ENCODE measurements at regions not wholly inside any gene's neighbourhood (a gene's known extent, or its start where the extent isn't known, plus 50 kb on each side); places are given as distances from the start of the nearest gene placed in this dataset.

GRCh38 chr3:140821493-140821892, 120.1 kb upstream of the SLC25A36 start:
- TF ChIP-seq, protein P1, sequence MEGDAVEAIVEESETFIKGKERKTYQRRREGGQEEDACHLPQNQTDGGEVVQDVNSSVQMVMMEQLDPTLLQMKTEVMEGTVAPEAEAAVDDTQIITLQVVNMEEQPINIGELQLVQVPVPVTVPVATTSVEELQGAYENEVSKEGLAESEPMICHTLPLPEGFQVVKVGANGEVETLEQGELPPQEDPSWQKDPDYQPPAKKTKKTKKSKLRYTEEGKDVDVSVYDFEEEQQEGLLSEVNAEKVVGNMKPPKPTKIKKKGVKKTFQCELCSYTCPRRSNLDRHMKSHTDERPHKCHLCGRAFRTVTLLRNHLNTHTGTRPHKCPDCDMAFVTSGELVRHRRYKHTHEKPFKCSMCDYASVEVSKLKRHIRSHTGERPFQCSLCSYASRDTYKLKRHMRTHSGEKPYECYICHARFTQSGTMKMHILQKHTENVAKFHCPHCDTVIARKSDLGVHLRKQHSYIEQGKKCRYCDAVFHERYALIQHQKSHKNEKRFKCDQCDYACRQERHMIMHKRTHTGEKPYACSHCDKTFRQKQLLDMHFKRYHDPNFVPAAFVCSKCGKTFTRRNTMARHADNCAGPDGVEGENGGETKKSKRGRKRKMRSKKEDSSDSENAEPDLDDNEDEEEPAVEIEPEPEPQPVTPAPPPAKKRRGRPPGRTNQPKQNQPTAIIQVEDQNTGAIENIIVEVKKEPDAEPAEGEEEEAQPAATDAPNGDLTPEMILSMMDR (IDR thresholded peaks at IDR 0.05): no peak
- intact Hi-C loops (cut with micrococcal nuclease): no loop called here
- Mint-ChIP-seq H3K4me1 (no peaks in the 10 kb centered on the region), H3K9me3 (no peaks in the 10 kb centered on the region), H3K4me3 (no peak overlapping the region), H3K27ac (no peak overlapping the region), H3K27me3 (ENCODE audit: low read depth in 2 of 2) (peaks cover 0 to 3% of the 10 kb centered on the region in 2 donors), H3K36me3 (no peaks in the 10 kb centered on the region)
- DNase-seq: no peak
- Histone ChIP-seq H3K9me3 (ENCODE audit: control insufficient read depth, insufficient read depth, low read length) (no peaks in the 10 kb centered on the region), H3K27ac (ENCODE audit: low read length) (no peak overlapping the region), H3K4me3 (ENCODE audit: low read length) (no peak overlapping the region), H3K27me3 (ENCODE audit: control insufficient read depth, insufficient read depth, low read length) (no peaks in the 10 kb centered on the region), H3K4me1 (ENCODE audit: control insufficient read depth, insufficient read depth, low read length) (no peaks in the 10 kb centered on the region), H3K36me3 (ENCODE audit: control insufficient read depth, insufficient read depth, low read length) (no peaks in the 10 kb centered on the region)
- 89% methylated on average over 2 of the region's 2 CpGs for WGBS (ENCODE audit: insufficient coverage)
- no peak for ATAC-seq

DNA sequence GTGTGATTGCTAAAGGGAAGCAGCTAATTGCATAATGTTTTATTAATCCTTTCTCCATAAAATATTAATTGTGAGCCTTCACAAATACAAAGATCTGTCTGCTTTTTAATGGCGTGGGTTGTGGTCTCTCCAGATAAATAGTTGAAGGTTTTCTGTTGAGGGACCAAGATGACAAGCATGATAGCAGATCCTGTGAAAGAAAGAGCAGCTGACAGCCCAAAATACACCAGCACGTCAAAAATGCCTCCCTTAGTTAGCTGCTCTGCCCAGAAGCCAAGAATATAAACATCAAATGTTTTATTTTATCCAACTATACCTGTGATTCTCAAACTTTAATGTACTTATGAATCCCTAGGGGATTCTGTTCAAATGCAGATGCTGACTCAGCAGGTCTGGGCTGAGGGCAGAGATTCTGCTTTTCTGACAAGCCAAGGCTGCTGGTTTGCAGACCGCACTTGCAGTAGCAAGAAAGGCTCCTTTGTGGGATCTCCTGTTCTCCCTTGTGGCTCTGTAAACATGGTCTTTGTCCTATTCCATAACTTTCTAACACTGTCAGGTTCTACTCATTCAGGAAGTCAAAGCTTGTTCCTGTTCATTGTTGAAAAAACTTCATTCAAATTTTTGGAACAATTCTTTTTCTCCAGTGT, 119.1 kb upstream of the SLC25A36 start:
- Histone ChIP-seq H3K27ac (ENCODE audit: low read length) (no peak overlapping the region), H3K4me1 (ENCODE audit: control insufficient read depth, insufficient read depth, low read length) (no peaks in the 10 kb centered on the region), H3K36me3 (ENCODE audit: control insufficient read depth, insufficient read depth, low read length) (no peaks in the 10 kb centered on the region), H3K27me3 (ENCODE audit: control insufficient read depth, insufficient read depth, low read length) (no peaks in the 10 kb centered on the region), H3K9me3 (ENCODE audit: control insufficient read depth, insufficient read depth, low read length) (no peaks in the 10 kb centered on the region), H3K4me3 (ENCODE audit: low read length) (no peak overlapping the region)
- Mint-ChIP-seq H3K27ac (no peak overlapping the region), H3K36me3 (no peaks in the 10 kb centered on the region), H3K4me1 (no peaks in the 10 kb centered on the region), H3K9me3 (no peaks in the 10 kb centered on the region), H3K4me3 (no peak overlapping the region), H3K27me3 (ENCODE audit: low read depth in 2 of 2) (peaks cover 0 to 3% of the 10 kb centered on the region in 2 donors)
- intact Hi-C loops (cut with micrococcal nuclease): no loop called here
- ATAC-seq (no peak), DNase-seq (no peak)
- 63% methylated on average over 3 of the region's 3 CpGs for WGBS (ENCODE audit: insufficient coverage)
- TF ChIP-seq, protein P1 (IDR thresholded peaks at IDR 0.05): no peak

DNA sequence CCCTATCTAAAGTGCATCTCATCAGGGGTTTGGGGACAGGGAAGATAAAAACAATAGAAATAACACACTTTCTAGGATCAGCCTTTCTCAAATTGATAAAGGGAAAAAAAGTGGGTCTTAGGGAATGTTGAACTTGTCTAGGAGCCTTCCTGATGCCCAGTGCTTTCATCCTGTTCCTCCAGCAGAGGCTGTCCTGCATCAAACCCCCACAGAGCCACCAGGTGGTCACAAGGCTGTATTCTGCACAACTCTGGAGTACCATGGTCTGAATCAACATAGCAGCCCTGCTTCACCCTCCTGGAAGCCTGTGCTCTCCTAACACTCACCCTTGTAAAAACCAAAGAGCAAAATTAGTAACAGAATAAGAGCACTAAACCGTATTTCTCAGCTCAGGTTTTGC, 118.5 kb upstream of the SLC25A36 start:
- Histone ChIP-seq H3K27me3 (ENCODE audit: control insufficient read depth, insufficient read depth, low read length) (no peaks in the 10 kb centered on the region), H3K4me3 (ENCODE audit: low read length) (no peak overlapping the region), H3K36me3 (ENCODE audit: control insufficient read depth, insufficient read depth, low read length) (no peaks in the 10 kb centered on the region), H3K9me3 (ENCODE audit: control insufficient read depth, insufficient read depth, low read length) (no peaks in the 10 kb centered on the region), H3K27ac (ENCODE audit: low read length) (no peak overlapping the region), H3K4me1 (ENCODE audit: control insufficient read depth, insufficient read depth, low read length) (no peaks in the 10 kb centered on the region)
- no peak overlapping the region for H3K27ac Mint-ChIP-seq
- TF ChIP-seq, protein P1 (IDR thresholded peaks at IDR 0.05): no peak
- H3K9me3 Mint-ChIP-seq: no peaks in the 10 kb centered on the region
- ATAC-seq (no peak), DNase-seq (no peak)
- intact Hi-C loops (cut with micrococcal nuclease): no loop called here
- WGBS (ENCODE audit: insufficient coverage): 80% methylated on average over 1 of the region's 1 CpG
- H3K36me3 Mint-ChIP-seq: no peaks in the 10 kb centered on the region
- no peak overlapping the region for H3K4me3 Mint-ChIP-seq
- no peaks in the 10 kb centered on the region for H3K4me1 Mint-ChIP-seq
- H3K27me3 Mint-ChIP-seq (ENCODE audit: low read depth in 2 of 2): peaks cover 0 to 3% of the 10 kb centered on the region in 2 donors

- Histone ChIP-seq H3K9me3 (ENCODE audit: control insufficient read depth, insufficient read depth, low read length) (no peaks in the 10 kb centered on the region), H3K4me1 (ENCODE audit: control insufficient read depth, insufficient read depth, low read length) (no peaks in the 10 kb centered on the region), H3K4me3 (ENCODE audit: low read length) (no peak overlapping the region), H3K27ac (ENCODE audit: low read length) (no peak overlapping the region), H3K36me3 (ENCODE audit: control insufficient read depth, insufficient read depth, low read length) (no peaks in the 10 kb centered on the region), H3K27me3 (ENCODE audit: control insufficient read depth, insufficient read depth, low read length) (peaks cover 2% of the 10 kb centered on the region)
- WGBS (ENCODE audit: insufficient coverage): 69% methylated on average over 1 of the region's 1 CpG
- intact Hi-C loops (cut with micrococcal nuclease): no loop called here
- Mint-ChIP-seq H3K4me1 (peaks cover 0 to 4% of the 10 kb centered on the region in 2 donors), H3K27ac (no peak overlapping the region), H3K4me3 (no peak overlapping the region), H3K9me3 (no peaks in the 10 kb centered on the region), H3K36me3 (no peaks in the 10 kb centered on the region), H3K27me3 (ENCODE audit: low read depth in 2 of 2) (peaks cover 3 to 4% of the 10 kb centered on the region in 2 donors)
- DNase-seq (no peak), ATAC-seq (no peak)
- TF ChIP-seq, protein P1 (IDR thresholded peaks at IDR 0.05): no peak
These were observed 113.7 kb upstream of the SLC25A36 start for GRCh38 chr3:140827894-140828293.
